ENCODE measurements at regions not wholly inside any gene's neighbourhood (a gene's known extent, or its start where the extent isn't known, plus 50 kb on each side); places are given as distances from the start of the nearest gene placed in this dataset.

GRCh38 chr14:98312006-98312405, 960.0 kb downstream of the BCL11B start:
- no peaks in the 10 kb centered on the region for H3K9me3 ChIP-seq (ENCODE audit: control insufficient read depth in 2 of 3, insufficient read depth in 1 of 3, low read length in 3 of 3)
- intact Hi-C loops (cut with DNase I): no loop called here
- FAIRE-seq (no peak), DNase-seq (no peak)
- H3K27ac ChIP-seq (ENCODE audit: low read depth in 2 of 2, low read length in 2 of 2): no peak overlapping the region
- no peaks in the 10 kb centered on the region for H3K4me1 ChIP-seq (ENCODE audit: control insufficient read depth in 2 of 3, insufficient read depth in 2 of 3, low read depth in 1 of 3, low read length in 3 of 3)
- H3K9ac ChIP-seq (ENCODE audit: low read length in 3 of 3): no peak overlapping the region
- H3K27me3 ChIP-seq (ENCODE audit: control insufficient read depth, insufficient read depth, low read length): no peaks in the 10 kb centered on the region
- TF ChIP-seq CTCF (IDR thresholded peaks at IDR 0.05; ENCODE audit: borderline replicate concordance, extremely low read depth, insufficient read depth): no peak
- H3K4me3 ChIP-seq (ENCODE audit: low read length in 3 of 3): no peak overlapping the region
- H3K36me3 ChIP-seq (ENCODE audit: control insufficient read depth in 2 of 3, insufficient read depth in 3 of 3, low read length in 3 of 3): no peaks in the 10 kb centered on the region

DNA sequence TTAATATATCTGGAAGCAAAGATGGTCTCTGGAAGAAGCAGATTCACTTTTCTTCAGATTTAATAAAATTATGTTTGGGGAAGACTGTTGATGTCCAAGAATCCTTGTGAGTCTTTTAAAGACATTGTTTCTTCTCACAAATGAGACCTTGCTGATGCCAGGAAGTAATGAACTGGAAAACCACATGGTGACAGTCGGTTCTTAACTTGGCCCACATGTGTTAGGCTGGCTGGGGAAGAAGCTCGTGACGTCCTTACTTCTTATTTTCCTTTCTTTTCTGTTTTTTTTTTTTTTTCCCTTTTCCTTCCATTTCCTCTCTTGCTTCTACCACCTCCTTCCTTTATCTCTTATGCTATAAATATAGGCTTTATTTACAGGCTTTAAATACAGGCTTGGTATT, 950.2 kb downstream of the BCL11B start:
- no peak for FAIRE-seq
- Histone ChIP-seq H3K9ac (ENCODE audit: low read length in 3 of 3) (no peak overlapping the region), H3K4me1 (ENCODE audit: control insufficient read depth in 2 of 3, insufficient read depth in 2 of 3, low read depth in 1 of 3, low read length in 3 of 3) (peaks cover 0 to 7% (median 0%) of the 10 kb centered on the region in 3 donors), H3K9me3 (ENCODE audit: control insufficient read depth in 2 of 3, insufficient read depth in 1 of 3, low read length in 3 of 3) (peaks cover 0 to 8% (median 0%) of the 10 kb centered on the region in 3 donors), H3K4me3 (ENCODE audit: low read length in 3 of 3) (no peak overlapping the region), H3K27ac (ENCODE audit: low read depth in 2 of 2, low read length in 2 of 2) (no peak overlapping the region), H3K27me3 (ENCODE audit: control insufficient read depth, insufficient read depth, low read length) (no peaks in the 10 kb centered on the region), H3K36me3 (ENCODE audit: control insufficient read depth in 2 of 3, insufficient read depth in 3 of 3, low read length in 3 of 3) (no peaks in the 10 kb centered on the region)
- DNase-seq: no peak
- TF ChIP-seq CTCF (IDR thresholded peaks at IDR 0.05; ENCODE audit: borderline replicate concordance, extremely low read depth, insufficient read depth): no peak
- intact Hi-C loops (cut with DNase I): no loop called here

GRCh38 chr14:98323836-98324235, 948.2 kb downstream of the BCL11B start:
- FAIRE-seq (no peak), DNase-seq (no peak)
- TF ChIP-seq CTCF (IDR thresholded peaks at IDR 0.05; ENCODE audit: borderline replicate concordance, extremely low read depth, insufficient read depth): no peak
- Histone ChIP-seq H3K9ac (ENCODE audit: low read length in 3 of 3) (no peak overlapping the region), H3K9me3 (ENCODE audit: control insufficient read depth in 2 of 3, insufficient read depth in 1 of 3, low read length in 3 of 3) (peaks cover 0 to 7% (median 0%) of the 10 kb centered on the region in 3 donors), H3K4me3 (ENCODE audit: low read length in 3 of 3) (no peak overlapping the region), H3K36me3 (ENCODE audit: control insufficient read depth in 2 of 3, insufficient read depth in 3 of 3, low read length in 3 of 3) (no peaks in the 10 kb centered on the region), H3K27ac (ENCODE audit: low read depth in 2 of 2, low read length in 2 of 2) (no peak overlapping the region), H3K27me3 (ENCODE audit: control insufficient read depth, insufficient read depth, low read length) (no peaks in the 10 kb centered on the region), H3K4me1 (ENCODE audit: control insufficient read depth in 2 of 3, insufficient read depth in 2 of 3, low read depth in 1 of 3, low read length in 3 of 3) (peaks cover 0 to 7% (median 0%) of the 10 kb centered on the region in 3 donors)
- intact Hi-C loops (cut with DNase I): no loop called here

- H3K9me3 ChIP-seq (ENCODE audit: control insufficient read depth in 2 of 3, insufficient read depth in 1 of 3, low read length in 3 of 3): no peaks in the 10 kb centered on the region
- H3K4me1 ChIP-seq (ENCODE audit: control insufficient read depth in 2 of 3, insufficient read depth in 2 of 3, low read depth in 1 of 3, low read length in 3 of 3): peaks cover 0 to 7% (median 0%) of the 10 kb centered on the region in 3 donors
- intact Hi-C loops (cut with DNase I): no loop called here
- H3K4me3 ChIP-seq (ENCODE audit: low read length in 3 of 3): peak overlapping the region in 1 of 3 donors; percentile 12
- H3K36me3 ChIP-seq (ENCODE audit: control insufficient read depth in 2 of 3, insufficient read depth in 3 of 3, low read length in 3 of 3): no peaks in the 10 kb centered on the region
- peak in 2 of 5 donors; percentile 60 to 65 for DNase-seq
- FAIRE-seq: peak; percentile 46
- H3K27ac ChIP-seq (ENCODE audit: low read depth in 2 of 2, low read length in 2 of 2): no peak overlapping the region
- TF ChIP-seq CTCF (IDR thresholded peaks at IDR 0.05; ENCODE audit: borderline replicate concordance, extremely low read depth, insufficient read depth): no peak
- no peak overlapping the region for H3K9ac ChIP-seq (ENCODE audit: low read length in 3 of 3)
- H3K27me3 ChIP-seq (ENCODE audit: control insufficient read depth, insufficient read depth, low read length): no peaks in the 10 kb centered on the region
Observed at GRCh38 chr14:98325761-98326160, 946.2 kb downstream of the BCL11B start.

Data from kidney (tissue), 13 donors.